Adrenal gland (tissue), 9 donors: ENCODE measurements at regions not wholly inside any gene's neighbourhood (a gene's known extent, or its start where the extent isn't known, plus 50 kb on each side); places are given as distances from the start of the nearest gene placed in this dataset.

Source experiments
- DNase-seq, 7 donors: peaks; one replicate each; pipeline ENCODE4 v3.0.0-alpha.2; 2019 to 2020
- H3K27ac ChIP-seq, 5 donors: fragments of 200-600 bp; sonication (generic) in 4 of 5; 1 replicate in 3 of 5; 2 replicates in 2 of 5; pipeline versions ENCODE4 v1.5.1 to v1.8.0; 2016 to 2020; ENCODE audit warnings: mild to moderate bottlenecking in 1 of 5
- H3K27me3 ChIP-seq: fragments of 200-600 bp; 2 replicates; pipeline ENCODE4 v1.8.0; 2021
- H3K36me3 ChIP-seq, 2 donors: fragments of 200-600 bp; replicated peaks in 1 of 2; 1 replicate in 1 of 2; 2 replicates in 1 of 2; pipeline versions ENCODE4 v1.5.1 to v1.8.0; 2018 to 2022
- H3K4me1 ChIP-seq, 2 donors: fragments of 200-600 bp; replicated peaks in 1 of 2; 1 replicate in 1 of 2; 2 replicates in 1 of 2; pipeline versions ENCODE4 v1.5.1 to v1.8.0; 2018 to 2021
- H3K4me3 ChIP-seq, 4 donors: fragments of 200-600 bp; sonication (generic) in 3 of 4; one replicate each; pipeline ENCODE4 v1.5.1; 2016 to 2018
- H3K9me3 ChIP-seq, 3 donors: fragments of 200-600 bp; sonication (generic) in 1 of 3; replicated peaks in 1 of 3; 1 replicate in 2 of 3; 2 replicates in 1 of 3; pipeline versions ENCODE4 v1.5.1 to v1.8.0; 2016 to 2021
- CTCF ChIP-seq, 6 experiments: fragments of 450-650 bp in 4 of 6; fragments of 200-600 bp in 2 of 6; sonication (generic) in 1 of 6; IDR thresholded peaks; 1 replicate in 5 of 6; 2 replicates in 1 of 6; pipeline versions ENCODE4 v1.5.1 to v1.8.0; 2016 to 2021; ENCODE audit warnings: antibody characterized with exemption in 6 of 6, mild to moderate bottlenecking in 2 of 6, moderate library complexity in 1 of 6
- POLR2A ChIP-seq, 2 donors: fragments of 450-650 bp; IDR thresholded peaks; one replicate each; pipeline ENCODE4 v1.6.1; 2017; ENCODE audit warnings: antibody characterized with exemption in 2 of 2, mild to moderate bottlenecking in 2 of 2, moderate library complexity in 1 of 2
- WGBS, 4 donors: extraction: QIAGEN DNeasy Blood & Tissue Kit in 2 of 4; methylation state at CpG; one replicate each; pipeline versions ENCODE4 v1.1.5 to v1.1.7; 2013 to 2017; 5-methylcytosine and 5-hydroxymethylcytosine counted together
- intact Hi-C, 2 donors: fragments of 100-400 bp; cut with DNase I; formaldehyde crosslinking; loops; one replicate each; pipeline versions ENCODE4 v1.14.1 to v1.15.0; 2022 to 2023
- donor health status: healthy with polysubstance abuse.
- donor health status: Bipolar disorder and iron deficiency.
- donor health status: DM: yes; HTN: yes; CAD: no.
- donor health status: DM: no; HTN: no; CAD: no.
- donor health status: DM: no; HTN: no; CAD: no.

- 41 to 52% (median 47%) methylated on average over 3 of the region's 3 CpGs for WGBS, 4 donors
- Histone ChIP-seq H3K9me3 (no peaks in the 10 kb centered on the region), H3K36me3 (no peaks in the 10 kb centered on the region), H3K27me3 (no peaks in the 10 kb centered on the region), H3K4me1 (no peaks in the 10 kb centered on the region), H3K4me3 (no peak overlapping the region), H3K27ac (no peak overlapping the region)
- TF ChIP-seq CTCF (IDR thresholded peaks at IDR 0.05), result no peak
- TF ChIP-seq POLR2A (IDR thresholded peaks at IDR 0.05), result no peak
- DNase-seq, result no peak
- intact Hi-C loops, result no loop called here
Measured at GRCh38 chr6:115276881-115277565, 783.7 kb downstream of the FRK start.

- no peak for DNase-seq
- Histone ChIP-seq H3K4me1 (no peaks in the 10 kb centered on the region), H3K9me3 (no peaks in the 10 kb centered on the region), H3K36me3 (no peaks in the 10 kb centered on the region), H3K27me3 (no peaks in the 10 kb centered on the region), H3K4me3 (no peak overlapping the region), H3K27ac (no peak overlapping the region)
- TF ChIP-seq CTCF (IDR thresholded peaks at IDR 0.05) (no peak), POLR2A (IDR thresholded peaks at IDR 0.05) (no peak)
- intact Hi-C loops, result no loop called here
Measured at GRCh38 chr6:115272311-115272710, 788.4 kb downstream of the FRK start.

GRCh38 chr6:115271434-115271833, 789.3 kb downstream of the FRK start:
- Histone ChIP-seq H3K4me3 (no peak overlapping the region), H3K27ac (no peak overlapping the region), H3K9me3 (no peaks in the 10 kb centered on the region), H3K36me3 (no peaks in the 10 kb centered on the region), H3K27me3 (no peaks in the 10 kb centered on the region), H3K4me1 (no peaks in the 10 kb centered on the region)
- TF ChIP-seq POLR2A (IDR thresholded peaks at IDR 0.05) (no peak), CTCF (IDR thresholded peaks at IDR 0.05) (no peak)
- intact Hi-C loops, result no loop called here
- DNase-seq, result no peak
- 61 to 78% (median 68%) methylated on average over 5 of the region's 5 CpGs for WGBS, 4 donors

- no peak for DNase-seq
- H3K27me3 ChIP-seq, result no peaks in the 10 kb centered on the region
- no peaks in the 10 kb centered on the region for H3K4me1 ChIP-seq
- H3K9me3 ChIP-seq, result no peaks in the 10 kb centered on the region
- intact Hi-C loops, result no loop called here
- no peak overlapping the region for H3K4me3 ChIP-seq
- H3K36me3 ChIP-seq, result no peaks in the 10 kb centered on the region
- no peak overlapping the region for H3K27ac ChIP-seq
- TF ChIP-seq CTCF (IDR thresholded peaks at IDR 0.05) (no peak), POLR2A (IDR thresholded peaks at IDR 0.05) (no peak)
Measured at GRCh38 chr6:115270953-115271352, 789.7 kb downstream of the FRK start.
